KOPT-K1 (cell line): ENCODE measurements at regions not wholly inside any gene's neighbourhood (a gene's known extent, or its start where the extent isn't known, plus 50 kb on each side); places are given as distances from the start of the nearest gene placed in this dataset.

Experiments
- H3K27ac ChIP-seq: fragments of 200-600 bp; sonication (generic); 2 replicates; pipeline ENCODE4 v1.5.1; 2016; ENCODE audit warnings: antibody characterized with exemption, mild to moderate bottlenecking, low read depth, low read length; ENCODE audit not compliant: poor library complexity, severe bottlenecking
- H3K36me3 ChIP-seq: fragments of 200-600 bp; sonication (generic); 2 replicates; pipeline ENCODE4 v1.5.1; 2017; ENCODE audit warnings: antibody characterized with exemption, mild to moderate bottlenecking, low read length, moderate library complexity; ENCODE audit not compliant: insufficient read depth
- H3K9me3 ChIP-seq: fragments of 200-600 bp; sonication (generic); 2 replicates; pipeline ENCODE4 v1.5.1; 2017; ENCODE audit warnings: antibody characterized with exemption, low read length, mild to moderate bottlenecking; ENCODE audit not compliant: insufficient read depth, poor library complexity, severe bottlenecking

GRCh38 chr2:13578547-13578946 lies 861.8 kb downstream of the TRIB2 start:
- no peaks in the 10 kb centered on the region for H3K9me3 ChIP-seq
- H3K27ac ChIP-seq = no peak overlapping the region
- H3K36me3 ChIP-seq = no peaks in the 10 kb centered on the region

DNA sequence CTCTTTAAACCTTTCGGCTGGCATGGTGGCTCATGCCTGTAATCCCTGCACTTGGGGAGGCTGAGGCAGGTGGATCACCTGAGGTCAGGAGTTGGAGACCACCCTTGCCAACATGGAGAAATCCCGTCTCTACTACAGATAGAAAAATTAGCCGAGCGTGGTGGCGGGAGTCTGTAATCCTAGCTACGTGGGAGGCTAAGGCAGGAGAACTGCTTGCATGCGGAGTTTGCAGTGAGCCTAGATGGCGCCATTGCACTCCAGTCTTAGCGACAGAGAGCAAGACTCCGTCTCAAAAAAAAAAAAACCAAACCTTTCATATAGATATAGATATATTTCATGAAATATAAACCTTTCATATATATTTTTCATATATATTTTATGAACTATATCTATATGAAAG lies 864.7 kb downstream of the TRIB2 start:
- H3K36me3 ChIP-seq = no peaks in the 10 kb centered on the region
- H3K27ac ChIP-seq = no peak overlapping the region
- no peaks in the 10 kb centered on the region for H3K9me3 ChIP-seq

DNA sequence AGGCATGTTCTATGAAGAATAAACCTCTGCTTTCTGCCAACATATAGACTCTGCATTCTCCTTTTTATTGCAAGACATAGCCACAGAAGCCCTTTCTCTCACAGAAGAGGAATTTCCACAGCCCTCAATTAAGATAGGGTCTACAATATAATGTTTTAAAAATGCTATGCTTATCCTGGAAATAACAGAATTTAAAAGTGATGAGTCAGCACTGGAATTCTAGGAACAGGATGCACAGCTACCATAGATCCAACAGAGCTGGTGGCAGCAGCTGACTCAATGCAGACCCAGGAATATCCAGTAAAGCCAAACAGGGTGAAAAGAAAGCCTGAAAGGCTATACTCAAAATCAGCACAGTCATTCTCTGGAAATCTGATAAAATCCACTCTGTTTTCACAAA lies 866.9 kb downstream of the TRIB2 start:
- H3K9me3 ChIP-seq = no peaks in the 10 kb centered on the region
- no peak overlapping the region for H3K27ac ChIP-seq
- H3K36me3 ChIP-seq = no peaks in the 10 kb centered on the region

- H3K36me3 ChIP-seq = no peaks in the 10 kb centered on the region
- no peaks in the 10 kb centered on the region for H3K9me3 ChIP-seq
- H3K27ac ChIP-seq = no peak overlapping the region
Observed at GRCh38 chr2:13584020-13584419, 867.3 kb downstream of the TRIB2 start.

DNA sequence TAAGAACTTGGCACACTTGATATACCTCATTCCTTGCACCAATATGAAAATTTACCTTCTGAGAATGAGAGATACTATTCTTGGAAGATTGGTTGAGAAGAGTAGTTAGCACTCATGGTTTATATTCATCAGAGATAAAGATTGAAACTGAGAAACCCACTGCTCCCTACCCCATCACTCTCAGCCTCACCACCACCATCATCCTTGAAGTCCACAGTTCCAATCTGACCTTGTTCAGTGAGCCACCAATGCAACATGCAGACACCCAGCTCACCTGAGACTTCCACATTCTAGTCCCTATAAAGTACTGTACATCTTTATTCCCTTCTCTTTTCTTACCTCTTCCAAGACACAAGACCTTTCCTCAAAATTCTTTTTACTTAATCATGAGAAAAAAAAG lies 869.0 kb downstream of the TRIB2 start:
- Histone ChIP-seq H3K9me3 (no peaks in the 10 kb centered on the region), H3K27ac (no peak overlapping the region), H3K36me3 (no peaks in the 10 kb centered on the region)

DNA sequence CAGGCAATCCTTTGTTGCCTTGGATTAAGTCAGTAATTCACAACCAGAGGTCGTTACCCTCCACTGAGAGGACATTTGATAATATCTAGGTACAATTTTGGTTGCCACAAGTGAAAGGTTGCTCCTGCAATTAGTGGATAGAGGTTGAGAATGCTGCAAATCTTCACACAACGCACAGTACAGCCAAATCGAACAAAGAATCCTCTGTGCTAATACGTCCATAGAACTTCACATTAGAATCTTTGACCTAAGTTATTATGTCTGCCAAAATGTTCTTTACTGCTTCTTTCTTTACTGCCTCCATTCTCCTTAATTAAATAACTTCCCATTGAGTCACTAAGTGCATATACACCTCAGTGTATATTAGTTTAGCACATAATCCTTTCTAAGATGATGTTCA lies 879.5 kb downstream of the TRIB2 start:
- Histone ChIP-seq H3K27ac (no peak overlapping the region), H3K9me3 (no peaks in the 10 kb centered on the region), H3K36me3 (no peaks in the 10 kb centered on the region)

GRCh38 chr2:13597176-13597575 lies 880.4 kb downstream of the TRIB2 start:
- Histone ChIP-seq H3K9me3 (no peaks in the 10 kb centered on the region), H3K36me3 (no peaks in the 10 kb centered on the region), H3K27ac (no peak overlapping the region)

DNA sequence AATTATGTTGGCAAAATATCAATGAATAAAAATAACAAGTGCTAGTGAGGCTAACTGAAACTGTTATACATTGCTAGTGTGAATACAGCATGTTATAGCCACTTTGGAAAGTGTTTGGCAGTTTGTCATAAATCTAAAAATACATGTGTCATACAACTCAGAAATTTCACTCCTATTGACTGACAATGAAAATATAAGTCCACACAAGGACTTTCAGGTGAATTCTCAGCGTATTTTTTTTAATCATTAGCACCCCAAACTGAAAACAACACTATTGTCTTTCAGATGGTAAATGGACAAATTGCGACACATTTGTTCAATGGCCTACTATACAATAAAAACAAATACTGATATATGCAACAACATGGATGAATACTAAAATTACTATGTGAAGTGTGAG lies 884.8 kb downstream of the TRIB2 start:
- H3K9me3 ChIP-seq = no peaks in the 10 kb centered on the region
- H3K36me3 ChIP-seq = no peaks in the 10 kb centered on the region
- H3K27ac ChIP-seq = no peak overlapping the region

- no peaks in the 10 kb centered on the region for H3K9me3 ChIP-seq
- no peaks in the 10 kb centered on the region for H3K36me3 ChIP-seq
- H3K27ac ChIP-seq = no peak overlapping the region
Observed at GRCh38 chr2:13604951-13605661, 888.4 kb downstream of the TRIB2 start.

DNA sequence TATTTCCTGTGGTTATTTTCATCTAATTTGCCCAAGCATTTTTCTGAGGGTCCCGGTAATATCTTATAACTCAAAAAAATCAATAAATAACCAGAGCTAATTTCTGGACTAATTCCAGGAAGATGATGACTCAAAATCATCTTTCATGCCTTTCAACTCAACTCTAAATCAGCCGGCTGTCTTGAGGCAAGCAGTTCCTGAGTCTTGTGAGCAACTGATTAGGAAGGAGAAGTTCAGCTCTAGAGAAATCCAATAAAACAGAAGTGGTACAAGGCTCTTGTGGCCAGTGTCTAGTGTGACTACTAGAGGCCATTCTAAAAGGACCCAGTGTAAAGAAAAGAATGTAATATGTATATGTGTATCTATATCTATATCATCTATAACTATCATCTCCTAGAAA lies 890.4 kb downstream of the TRIB2 start:
- no peaks in the 10 kb centered on the region for H3K36me3 ChIP-seq
- no peak overlapping the region for H3K27ac ChIP-seq
- no peaks in the 10 kb centered on the region for H3K9me3 ChIP-seq

DNA sequence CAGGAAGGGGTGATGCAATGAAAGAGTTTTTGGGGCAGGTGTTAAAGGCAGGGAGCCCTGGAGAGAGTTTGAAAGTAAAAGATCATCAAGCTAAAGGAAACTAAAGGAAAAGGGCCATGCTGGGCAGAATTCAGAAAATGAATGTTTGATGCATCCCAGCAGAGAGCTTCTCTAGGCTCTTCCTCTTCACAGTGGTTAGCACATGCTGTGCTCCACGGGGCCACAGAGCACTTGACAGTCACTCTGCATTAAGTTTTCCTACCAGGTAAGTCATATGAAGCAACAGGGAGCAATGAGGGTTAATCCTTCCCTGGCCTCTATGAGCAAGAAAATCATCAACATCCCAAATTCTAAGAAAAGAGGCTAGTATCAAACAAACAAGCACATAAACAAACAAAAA lies 895.2 kb downstream of the TRIB2 start:
- H3K9me3 ChIP-seq = no peaks in the 10 kb centered on the region

DNA sequence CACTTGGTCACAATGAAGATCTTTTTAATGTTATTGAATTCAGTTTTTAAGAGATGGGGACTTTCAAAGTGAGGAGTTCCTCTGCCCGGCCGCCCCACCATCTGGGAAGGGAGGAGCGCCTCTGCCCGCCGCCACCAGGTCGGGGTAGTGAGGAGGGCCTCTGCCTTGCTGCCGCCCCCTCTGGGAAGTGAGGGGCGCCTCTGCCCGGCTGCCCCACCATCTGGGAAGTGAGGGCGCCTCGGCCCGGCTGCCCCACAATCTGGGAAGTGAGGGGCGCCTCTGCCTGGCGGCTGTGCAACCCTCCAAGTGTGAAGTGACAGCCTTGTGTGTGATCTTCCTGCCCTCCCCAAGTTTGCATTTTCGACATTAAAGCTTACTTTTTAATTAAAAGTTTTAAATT lies 899.3 kb downstream of the TRIB2 start:
- Histone ChIP-seq H3K36me3 (no peaks in the 10 kb centered on the region), H3K27ac (no peak overlapping the region), H3K9me3 (no peaks in the 10 kb centered on the region)

More for the DNA sequence above, 895.2 kb downstream of the TRIB2 start:
- no peak overlapping the region for H3K27ac ChIP-seq
- no peaks in the 10 kb centered on the region for H3K36me3 ChIP-seq

GRCh38 chr2:13616616-13617015 lies 899.9 kb downstream of the TRIB2 start:
- no peak overlapping the region for H3K27ac ChIP-seq
- H3K36me3 ChIP-seq = no peaks in the 10 kb centered on the region
- H3K9me3 ChIP-seq = no peaks in the 10 kb centered on the region

DNA sequence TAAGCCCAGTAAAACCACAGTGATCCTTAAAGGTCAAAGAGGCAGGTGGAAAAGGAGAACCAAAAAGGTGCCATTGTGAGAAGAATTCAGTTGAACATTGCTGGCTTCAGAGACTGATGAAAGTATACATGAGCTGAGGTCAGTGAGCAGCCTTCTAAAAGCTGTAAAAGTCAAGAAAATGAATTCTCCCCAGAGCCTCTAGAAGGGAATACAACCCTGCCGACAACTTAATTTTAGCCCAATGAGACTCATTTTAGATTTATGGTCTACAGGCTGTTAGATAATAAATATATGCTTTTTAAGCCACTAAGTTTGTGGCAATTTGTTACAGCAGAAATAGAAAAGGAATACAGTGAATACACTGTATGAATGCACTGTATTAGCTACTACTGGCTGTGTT lies 911.4 kb downstream of the TRIB2 start:
- Histone ChIP-seq H3K9me3 (no peaks in the 10 kb centered on the region), H3K36me3 (no peaks in the 10 kb centered on the region), H3K27ac (no peak overlapping the region)

DNA sequence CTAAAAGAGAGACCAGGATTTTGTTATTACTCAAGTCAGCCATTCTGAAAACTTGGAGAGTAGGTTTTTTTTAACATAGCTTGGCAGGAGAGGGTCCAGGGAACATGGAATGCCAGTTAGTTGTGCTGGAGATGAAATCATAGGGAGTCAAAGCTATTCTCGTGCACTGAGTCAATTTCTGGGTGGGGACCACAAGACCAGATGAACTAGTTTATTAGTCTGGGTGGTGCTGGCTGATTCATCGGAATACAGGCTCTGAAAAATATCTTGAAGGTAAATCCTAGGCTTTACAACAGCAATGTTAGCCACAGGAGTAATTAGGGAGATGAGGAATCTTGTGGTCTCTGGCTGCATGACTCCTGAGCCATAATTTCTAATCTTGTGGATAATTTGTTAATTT lies 921.4 kb downstream of the TRIB2 start:
- Histone ChIP-seq H3K9me3 (no peaks in the 10 kb centered on the region), H3K27ac (no peak overlapping the region), H3K36me3 (no peaks in the 10 kb centered on the region)

- H3K27ac ChIP-seq = no peak overlapping the region
- H3K36me3 ChIP-seq = no peaks in the 10 kb centered on the region
- peaks cover 9% of the 10 kb centered on the region for H3K9me3 ChIP-seq
Observed at GRCh38 chr2:13649918-13650317, 933.2 kb downstream of the TRIB2 start.
